MM.1S (cell line): ENCODE measurements at regions not wholly inside any gene's neighbourhood (a gene's known extent, or its start where the extent isn't known, plus 50 kb on each side); places are given as distances from the start of the nearest gene placed in this dataset.

Experiments
- EZH2 ChIP-seq: fragments of 300-600 bp; sonication (generic); optimal IDR thresholded peaks from 2 replicates; pipeline ENCODE3; 2017; ENCODE audit warnings: low read depth, mild to moderate bottlenecking, antibody characterized with exemption, low read length, mixed read lengths
- EZH2phosphoT487 ChIP-seq: fragments of 300-600 bp; sonication (generic); IDR thresholded peaks from 2 replicates; pipeline ENCODE4 v1.6.1; 2018; ENCODE audit warnings: antibody characterized with exemption, low read length
- TF ChIP-seq, protein P1 (sequence below): fragments of 300-600 bp; sonication (generic); IDR thresholded peaks from 2 replicates; pipeline ENCODE4 v1.5.1; 2016; ENCODE audit warnings: antibody characterized with exemption, low read length, mixed read lengths

DNA sequence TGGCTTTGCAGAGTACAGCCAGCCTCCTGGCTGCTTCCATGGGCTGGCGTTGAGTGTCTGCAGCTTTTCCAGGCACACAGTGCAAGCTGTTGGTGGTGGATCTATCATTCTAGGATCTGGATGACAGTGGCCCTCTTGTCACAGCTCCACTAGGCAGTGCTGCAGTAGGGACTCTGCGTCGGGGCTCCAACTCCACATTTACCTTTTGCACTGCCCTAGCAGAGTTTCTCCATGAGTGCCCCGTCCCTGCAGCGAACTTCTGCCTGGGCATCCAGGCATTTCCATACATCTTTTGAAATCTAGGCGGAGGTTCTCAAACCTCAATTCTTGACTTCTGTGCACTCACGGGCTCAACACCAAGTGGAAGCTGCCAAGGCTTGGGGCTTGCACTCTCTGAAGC lies 1697.3 kb upstream of the MIR17HG start:
- TF ChIP-seq, protein P1, sequence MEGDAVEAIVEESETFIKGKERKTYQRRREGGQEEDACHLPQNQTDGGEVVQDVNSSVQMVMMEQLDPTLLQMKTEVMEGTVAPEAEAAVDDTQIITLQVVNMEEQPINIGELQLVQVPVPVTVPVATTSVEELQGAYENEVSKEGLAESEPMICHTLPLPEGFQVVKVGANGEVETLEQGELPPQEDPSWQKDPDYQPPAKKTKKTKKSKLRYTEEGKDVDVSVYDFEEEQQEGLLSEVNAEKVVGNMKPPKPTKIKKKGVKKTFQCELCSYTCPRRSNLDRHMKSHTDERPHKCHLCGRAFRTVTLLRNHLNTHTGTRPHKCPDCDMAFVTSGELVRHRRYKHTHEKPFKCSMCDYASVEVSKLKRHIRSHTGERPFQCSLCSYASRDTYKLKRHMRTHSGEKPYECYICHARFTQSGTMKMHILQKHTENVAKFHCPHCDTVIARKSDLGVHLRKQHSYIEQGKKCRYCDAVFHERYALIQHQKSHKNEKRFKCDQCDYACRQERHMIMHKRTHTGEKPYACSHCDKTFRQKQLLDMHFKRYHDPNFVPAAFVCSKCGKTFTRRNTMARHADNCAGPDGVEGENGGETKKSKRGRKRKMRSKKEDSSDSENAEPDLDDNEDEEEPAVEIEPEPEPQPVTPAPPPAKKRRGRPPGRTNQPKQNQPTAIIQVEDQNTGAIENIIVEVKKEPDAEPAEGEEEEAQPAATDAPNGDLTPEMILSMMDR, result no peak
- TF ChIP-seq EZH2 (no peak), EZH2phosphoT487 (no peak)
